ENCODE measurements at regions not wholly inside any gene's neighbourhood (a gene's known extent, or its start where the extent isn't known, plus 50 kb on each side); places are given as distances from the start of the nearest gene placed in this dataset.

- H3K4me1 ChIP-seq (ENCODE audit: insufficient read depth, low read length) = no peaks in the 10 kb centered on the region
- no peak overlapping the region for H2AFZ ChIP-seq (ENCODE audit: low read length)
These were observed 61.2 kb upstream of the CNOT6 start for GRCh38 chr5:180433032-180433422.

GRCh38 chr5:180435594-180435993, 58.6 kb upstream of the CNOT6 start:
- no peak for TF ChIP-seq CTCF (IDR thresholded peaks at IDR 0.05; ENCODE audit: extremely low read depth, low read depth, low read length)
- no peak overlapping the region for H3K4me3 ChIP-seq (ENCODE audit: insufficient read depth, low read length)
- no peaks in the 10 kb centered on the region for H3K4me1 ChIP-seq (ENCODE audit: insufficient read depth, low read length)
- H3K79me2 ChIP-seq (ENCODE audit: insufficient read depth, low read length) = no peaks in the 10 kb centered on the region
- no peak for DNase-seq (ENCODE audit: insufficient read length, low spot score, missing footprints)
- H3K4me2 ChIP-seq (ENCODE audit: insufficient read depth, low read length) = no peak overlapping the region
- peaks cover 4% of the 10 kb centered on the region for H3K27me3 ChIP-seq (ENCODE audit: insufficient read depth, low read length)
- no peaks in the 10 kb centered on the region for H3K9me3 ChIP-seq (ENCODE audit: low read depth, low read length)
- H3K27ac ChIP-seq (ENCODE audit: low read depth, low read length) = no peak overlapping the region
- no peaks in the 10 kb centered on the region for H4K20me1 ChIP-seq (ENCODE audit: insufficient read depth, low read length)
- no peaks in the 10 kb centered on the region for H3K36me3 ChIP-seq (ENCODE audit: insufficient read depth, low read length)
- H2AFZ ChIP-seq (ENCODE audit: low read length) = no peak overlapping the region

More at GRCh38 chr5:180433032-180433422, 61.2 kb upstream of the CNOT6 start:
- no peak overlapping the region for H3K4me3 ChIP-seq (ENCODE audit: insufficient read depth, low read length)
- no peaks in the 10 kb centered on the region for H3K27me3 ChIP-seq (ENCODE audit: insufficient read depth, low read length)
- no peaks in the 10 kb centered on the region for H3K9me3 ChIP-seq (ENCODE audit: low read depth, low read length)
- no peaks in the 10 kb centered on the region for H4K20me1 ChIP-seq (ENCODE audit: insufficient read depth, low read length)
- H3K27ac ChIP-seq (ENCODE audit: low read depth, low read length) = no peak overlapping the region
- H3K4me2 ChIP-seq (ENCODE audit: insufficient read depth, low read length) = no peak overlapping the region
- DNase-seq (ENCODE audit: insufficient read length, low spot score, missing footprints) = no peak
- TF ChIP-seq CTCF (IDR thresholded peaks at IDR 0.05; ENCODE audit: extremely low read depth, low read depth, low read length) = no peak
- H3K36me3 ChIP-seq (ENCODE audit: insufficient read depth, low read length) = no peaks in the 10 kb centered on the region
- H3K79me2 ChIP-seq (ENCODE audit: insufficient read depth, low read length) = no peaks in the 10 kb centered on the region

- no peak for DNase-seq (ENCODE audit: insufficient read length, low spot score, missing footprints)
- Histone ChIP-seq H3K79me2 (ENCODE audit: insufficient read depth, low read length) (no peaks in the 10 kb centered on the region), H4K20me1 (ENCODE audit: insufficient read depth, low read length) (no peaks in the 10 kb centered on the region), H2AFZ (ENCODE audit: low read length) (no peak overlapping the region), H3K4me2 (ENCODE audit: insufficient read depth, low read length) (no peak overlapping the region), H3K4me1 (ENCODE audit: insufficient read depth, low read length) (no peaks in the 10 kb centered on the region), H3K36me3 (ENCODE audit: insufficient read depth, low read length) (no peaks in the 10 kb centered on the region), H3K9me3 (ENCODE audit: low read depth, low read length) (no peaks in the 10 kb centered on the region), H3K27me3 (ENCODE audit: insufficient read depth, low read length) (peaks cover 4% of the 10 kb centered on the region), H3K4me3 (ENCODE audit: insufficient read depth, low read length) (no peak overlapping the region), H3K27ac (ENCODE audit: low read depth, low read length) (no peak overlapping the region)
- TF ChIP-seq CTCF (IDR thresholded peaks at IDR 0.05; ENCODE audit: extremely low read depth, low read depth, low read length) = no peak
These were observed 57.9 kb upstream of the CNOT6 start for GRCh38 chr5:180436275-180436674.

- Histone ChIP-seq H3K9me3 (ENCODE audit: low read depth, low read length) (no peaks in the 10 kb centered on the region), H3K79me2 (ENCODE audit: insufficient read depth, low read length) (no peaks in the 10 kb centered on the region), H3K4me2 (ENCODE audit: insufficient read depth, low read length) (no peak overlapping the region), H4K20me1 (ENCODE audit: insufficient read depth, low read length) (no peaks in the 10 kb centered on the region), H3K4me3 (ENCODE audit: insufficient read depth, low read length) (no peak overlapping the region), H3K4me1 (ENCODE audit: insufficient read depth, low read length) (no peaks in the 10 kb centered on the region), H3K27ac (ENCODE audit: low read depth, low read length) (no peak overlapping the region), H3K36me3 (ENCODE audit: insufficient read depth, low read length) (no peaks in the 10 kb centered on the region), H2AFZ (ENCODE audit: low read length) (no peak overlapping the region), H3K27me3 (ENCODE audit: insufficient read depth, low read length) (peaks cover 4% of the 10 kb centered on the region)
- no peak for DNase-seq (ENCODE audit: insufficient read length, low spot score, missing footprints)
- no peak for TF ChIP-seq CTCF (IDR thresholded peaks at IDR 0.05; ENCODE audit: extremely low read depth, low read depth, low read length)
These were observed 57.2 kb upstream of the CNOT6 start for GRCh38 chr5:180436936-180437335.

All from osteoblast (primary cell).